MCF 10A (cell line): ENCODE measurements at regions not wholly inside any gene's neighbourhood (a gene's known extent, or its start where the extent isn't known, plus 50 kb on each side); places are given as distances from the start of the nearest gene placed in this dataset.

Experiments
- BruUV-seq: library from RNA; stranded (reverse); fragments of 400-500 nt; replicated peaks from 2 replicates; lab custom pipeline; 2021; lab: Mats Ljungman, UMichigan
- CTCF ChIA-PET: fragments of 300-600 bp; sonication (Branson Sonifier 250); formaldehyde crosslinking; extraction: SDS; loops from one replicate; lab custom pipeline; 2021; ENCODE audit warnings: antibody characterized with exemption, inconsistent platforms; lab: Yijun Ruan, JAX
- POLR2A ChIA-PET: fragments of 300-600, 350-650 bp; sonication (Branson Sonifier 250); formaldehyde crosslinking; extraction: SDS; loops from one replicate; lab custom pipeline; 2020; ENCODE audit warnings: antibody characterized with exemption, inconsistent platforms; lab: Yijun Ruan, JAX
- DNase-seq: peaks from one replicate; pipeline ENCODE4 v3.0.0-alpha.2; 2018; ENCODE audit not compliant: unreplicated experiment
- H3K27ac Mint-ChIP-seq: one replicate; pipeline ENCODE4 v1.8.0; 2022; ENCODE audit warnings: mild to moderate bottlenecking, low read depth, mixed read lengths; ENCODE audit not compliant: unreplicated experiment
- H3K27me3 Mint-ChIP-seq: one replicate; pipeline ENCODE4 v1.8.0; 2022; ENCODE audit warnings: mixed read lengths; ENCODE audit not compliant: insufficient read depth, unreplicated experiment
- H3K36me3 Mint-ChIP-seq: one replicate; pipeline ENCODE4 v1.8.0; 2022; ENCODE audit warnings: mild to moderate bottlenecking, moderate library complexity, mixed read lengths; ENCODE audit not compliant: insufficient read depth, unreplicated experiment
- H3K4me1 Mint-ChIP-seq: one replicate; pipeline ENCODE4 v1.8.0; 2022; ENCODE audit warnings: mixed read lengths; ENCODE audit not compliant: insufficient read depth, unreplicated experiment
- H3K4me3 Mint-ChIP-seq: one replicate; pipeline ENCODE4 v1.8.0; 2022; ENCODE audit warnings: mild to moderate bottlenecking, moderate library complexity, mixed read lengths; ENCODE audit not compliant: unreplicated experiment
- H3K9me3 Mint-ChIP-seq: one replicate; pipeline ENCODE4 v1.8.0; 2022; ENCODE audit warnings: mixed read lengths; ENCODE audit not compliant: unreplicated experiment
- CTCF ChIP-seq: fragments of 200-600 bp; IDR thresholded peaks from one replicate; pipeline ENCODE4 v1.8.0; 2022; ENCODE audit warnings: antibody characterized with exemption, mild to moderate bottlenecking; ENCODE audit not compliant: unreplicated experiment
- intact Hi-C: fragments of 100-400 bp; cut with micrococcal nuclease; formaldehyde crosslinking; loops from 2 replicates; pipeline ENCODE4 v1.14.1; 2022

- Mint-ChIP-seq H3K27me3 (peaks cover 12% of the 10 kb centered on the region), H3K9me3 (no peaks in the 10 kb centered on the region), H3K4me1 (no peaks in the 10 kb centered on the region), H3K4me3 (no peak overlapping the region), H3K27ac (no peak overlapping the region), H3K36me3 (no peaks in the 10 kb centered on the region)
- intact Hi-C loops = no loop called here
- BruUV-seq = no TSS peak
- TF ChIP-seq CTCF = no peak
- ChIA-PET POLR2A (no interaction called here), CTCF (no interaction called here)
- no peak for DNase-seq
These were observed 303.3 kb upstream of the DAB1 start for GRCh38 chr1:57727121-57727520.

- H3K9me3 Mint-ChIP-seq = no peaks in the 10 kb centered on the region
- ChIA-PET CTCF (no interaction called here), POLR2A (no interaction called here)
- intact Hi-C loops = no loop called here
- H3K4me3 Mint-ChIP-seq = no peak overlapping the region
- DNase-seq = no peak
- H3K4me1 Mint-ChIP-seq = no peaks in the 10 kb centered on the region
- no TSS peak for BruUV-seq
- TF ChIP-seq CTCF = no peak
- H3K36me3 Mint-ChIP-seq = no peaks in the 10 kb centered on the region
- no peak overlapping the region for H3K27ac Mint-ChIP-seq
- peaks cover 5% of the 10 kb centered on the region for H3K27me3 Mint-ChIP-seq
These were observed 301.5 kb upstream of the DAB1 start for GRCh38 chr1:57725318-57725717.

GRCh38 chr1:57724535-57724934 is 300.7 kb upstream of the DAB1 start:
- POLR2A ChIA-PET = no interaction called here
- intact Hi-C loops = no loop called here

GRCh38 chr1:57722285-57722978 is 298.6 kb upstream of the DAB1 start:
- H3K27me3 Mint-ChIP-seq = no peaks in the 10 kb centered on the region
- CTCF ChIA-PET = interaction anchor here (0.5 to 0.6 kb wide), 2 partner anchors 145 to 189 kb away, joined by 3 to 4 read pairs; no protein-coding TSS in a partner anchor
- no peak for TF ChIP-seq CTCF
- no peak overlapping the region for H3K27ac Mint-ChIP-seq
- no peak overlapping the region for H3K4me3 Mint-ChIP-seq
- intact Hi-C loops = no loop called here
- POLR2A ChIA-PET = no interaction called here
- DNase-seq = no peak
- no peaks in the 10 kb centered on the region for H3K36me3 Mint-ChIP-seq
- H3K4me1 Mint-ChIP-seq = no peaks in the 10 kb centered on the region
- no peaks in the 10 kb centered on the region for H3K9me3 Mint-ChIP-seq
- BruUV-seq = no TSS peak

More at GRCh38 chr1:57724535-57724934, 300.7 kb upstream of the DAB1 start:
- no peaks in the 10 kb centered on the region for H3K36me3 Mint-ChIP-seq
- H3K9me3 Mint-ChIP-seq = no peaks in the 10 kb centered on the region
- H3K27ac Mint-ChIP-seq = no peak overlapping the region
- DNase-seq = no peak
- H3K27me3 Mint-ChIP-seq = no peaks in the 10 kb centered on the region
- H3K4me1 Mint-ChIP-seq = no peaks in the 10 kb centered on the region
- TF ChIP-seq CTCF = no peak
- no TSS peak for BruUV-seq
- H3K4me3 Mint-ChIP-seq = no peak overlapping the region
- CTCF ChIA-PET = no interaction called here
